BE2C (cell line): ENCODE measurements at regions not wholly inside any gene's neighbourhood (a gene's known extent, or its start where the extent isn't known, plus 50 kb on each side); places are given as distances from the start of the nearest gene placed in this dataset.
A peak's percentile ranks its signal among the peaks of the same experiment; 100 is the strongest.

Experiments
- DNase-seq: peaks from one replicate; pipeline ENCODE4 v3.0.0-alpha.2; 2020
- H3K27me3 ChIP-seq: fragments of 250-450 bp; sonication (Bioruptor Pico); 2 replicates; pipeline ENCODE4 v1.5.1; 2020; ENCODE audit warnings: mild to moderate bottlenecking
- H3K36me3 ChIP-seq: fragments of 250-450 bp; sonication (Bioruptor Pico); 2 replicates; pipeline ENCODE4 v1.5.1; 2020; ENCODE audit warnings: mild to moderate bottlenecking
- H3K4me1 ChIP-seq: fragments of 250-450 bp; sonication (Bioruptor Pico); 2 replicates; pipeline ENCODE4 v1.5.1; 2020
- H3K4me3 ChIP-seq: 2 replicates; pipeline ENCODE4 v1.5.1; 2011; ENCODE audit warnings: low read depth, low read length
- H3K9me3 ChIP-seq: fragments of 250-450 bp; sonication (Bioruptor Pico); 2 replicates; pipeline ENCODE4 v1.5.1; 2020
- TF ChIP-seq, protein P1 (sequence below): IDR thresholded peaks from 2 replicates; pipeline ENCODE4 v1.5.1; 2012; ENCODE audit warnings: mild to moderate bottlenecking, low read depth, low read length

GRCh38 chr15:70509731-70510143 is 253.6 kb downstream of the UACA start:
- no peaks in the 10 kb centered on the region for H3K36me3 ChIP-seq
- H3K4me3 ChIP-seq, result no peak overlapping the region
- TF ChIP-seq, protein P1, sequence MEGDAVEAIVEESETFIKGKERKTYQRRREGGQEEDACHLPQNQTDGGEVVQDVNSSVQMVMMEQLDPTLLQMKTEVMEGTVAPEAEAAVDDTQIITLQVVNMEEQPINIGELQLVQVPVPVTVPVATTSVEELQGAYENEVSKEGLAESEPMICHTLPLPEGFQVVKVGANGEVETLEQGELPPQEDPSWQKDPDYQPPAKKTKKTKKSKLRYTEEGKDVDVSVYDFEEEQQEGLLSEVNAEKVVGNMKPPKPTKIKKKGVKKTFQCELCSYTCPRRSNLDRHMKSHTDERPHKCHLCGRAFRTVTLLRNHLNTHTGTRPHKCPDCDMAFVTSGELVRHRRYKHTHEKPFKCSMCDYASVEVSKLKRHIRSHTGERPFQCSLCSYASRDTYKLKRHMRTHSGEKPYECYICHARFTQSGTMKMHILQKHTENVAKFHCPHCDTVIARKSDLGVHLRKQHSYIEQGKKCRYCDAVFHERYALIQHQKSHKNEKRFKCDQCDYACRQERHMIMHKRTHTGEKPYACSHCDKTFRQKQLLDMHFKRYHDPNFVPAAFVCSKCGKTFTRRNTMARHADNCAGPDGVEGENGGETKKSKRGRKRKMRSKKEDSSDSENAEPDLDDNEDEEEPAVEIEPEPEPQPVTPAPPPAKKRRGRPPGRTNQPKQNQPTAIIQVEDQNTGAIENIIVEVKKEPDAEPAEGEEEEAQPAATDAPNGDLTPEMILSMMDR, result no peak
- H3K4me1 ChIP-seq, result peaks cover 23% of the 10 kb centered on the region
- H3K9me3 ChIP-seq, result 0 out of 2 replicates have a peak, but pooled peaks cover 11% of the 10 kb centered on the region
- no peak for DNase-seq
- H3K27me3 ChIP-seq, result no peaks in the 10 kb centered on the region

GRCh38 chr15:70509282-70509662 is 254.1 kb downstream of the UACA start:
- H3K9me3 ChIP-seq, result 0 out of 2 replicates have a peak, but pooled peaks cover 11% of the 10 kb centered on the region
- no peaks in the 10 kb centered on the region for H3K27me3 ChIP-seq
- DNase-seq, result no peak
- TF ChIP-seq, protein P1, result no peak
- peaks cover 27% of the 10 kb centered on the region for H3K4me1 ChIP-seq
- H3K36me3 ChIP-seq, result no peaks in the 10 kb centered on the region
- no peak overlapping the region for H3K4me3 ChIP-seq

DNA sequence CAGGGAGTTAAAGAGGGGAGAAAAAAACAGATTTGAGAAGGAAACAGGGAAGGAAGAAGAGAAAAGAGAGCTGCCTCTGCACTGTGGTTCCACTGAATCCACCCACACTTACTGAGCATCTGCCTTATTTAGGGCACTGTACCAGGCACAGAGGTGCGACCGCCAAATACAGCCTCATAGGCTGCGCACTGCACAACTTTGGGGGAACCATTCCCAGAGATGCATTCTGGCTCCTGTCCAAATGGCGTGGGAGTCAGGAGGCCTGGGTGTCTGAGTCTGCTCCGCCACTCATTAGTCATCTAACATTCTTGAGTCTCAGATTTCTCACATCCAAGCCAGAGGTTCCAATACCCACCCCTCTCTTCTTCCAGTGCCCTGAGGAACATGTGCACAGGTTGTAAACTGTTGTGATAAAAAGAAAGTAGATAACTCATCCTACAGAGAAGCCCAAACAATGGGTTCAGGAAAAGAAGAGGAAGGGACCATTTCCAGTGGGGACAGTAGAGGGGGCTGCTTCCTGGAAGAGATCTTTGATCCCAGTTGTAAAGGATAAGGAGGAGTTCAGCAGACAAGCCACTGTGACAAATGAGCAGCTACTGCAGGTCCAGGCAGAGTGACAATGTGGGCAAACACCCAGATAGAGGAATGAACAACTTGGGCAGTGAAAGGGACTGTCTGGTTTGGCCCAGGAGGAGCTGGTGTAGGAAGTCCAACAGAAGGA is 254.6 kb downstream of the UACA start:
- Histone ChIP-seq H3K4me3 (no peak overlapping the region), H3K4me1 (peaks cover 27% of the 10 kb centered on the region)

GRCh38 chr15:70507772-70508371 is 255.5 kb downstream of the UACA start:
- no peak for DNase-seq
- Histone ChIP-seq H3K4me3 (no peak overlapping the region), H3K27me3 (no peaks in the 10 kb centered on the region), H3K36me3 (no peaks in the 10 kb centered on the region), H3K9me3 (0 out of 2 replicates have a peak, but pooled peaks cover 11% of the 10 kb centered on the region), H3K4me1 (peaks cover 25% of the 10 kb centered on the region)
- TF ChIP-seq, protein P1, result no peak

More for the DNA sequence above, 254.6 kb downstream of the UACA start:
- H3K9me3 ChIP-seq, result 0 out of 2 replicates have a peak, but pooled peaks cover 11% of the 10 kb centered on the region
- TF ChIP-seq, protein P1, result peak; percentile 19; the same call in 1 of the 2 replicates
- H3K27me3 ChIP-seq, result no peaks in the 10 kb centered on the region
- no peak for DNase-seq
- no peaks in the 10 kb centered on the region for H3K36me3 ChIP-seq

DNA sequence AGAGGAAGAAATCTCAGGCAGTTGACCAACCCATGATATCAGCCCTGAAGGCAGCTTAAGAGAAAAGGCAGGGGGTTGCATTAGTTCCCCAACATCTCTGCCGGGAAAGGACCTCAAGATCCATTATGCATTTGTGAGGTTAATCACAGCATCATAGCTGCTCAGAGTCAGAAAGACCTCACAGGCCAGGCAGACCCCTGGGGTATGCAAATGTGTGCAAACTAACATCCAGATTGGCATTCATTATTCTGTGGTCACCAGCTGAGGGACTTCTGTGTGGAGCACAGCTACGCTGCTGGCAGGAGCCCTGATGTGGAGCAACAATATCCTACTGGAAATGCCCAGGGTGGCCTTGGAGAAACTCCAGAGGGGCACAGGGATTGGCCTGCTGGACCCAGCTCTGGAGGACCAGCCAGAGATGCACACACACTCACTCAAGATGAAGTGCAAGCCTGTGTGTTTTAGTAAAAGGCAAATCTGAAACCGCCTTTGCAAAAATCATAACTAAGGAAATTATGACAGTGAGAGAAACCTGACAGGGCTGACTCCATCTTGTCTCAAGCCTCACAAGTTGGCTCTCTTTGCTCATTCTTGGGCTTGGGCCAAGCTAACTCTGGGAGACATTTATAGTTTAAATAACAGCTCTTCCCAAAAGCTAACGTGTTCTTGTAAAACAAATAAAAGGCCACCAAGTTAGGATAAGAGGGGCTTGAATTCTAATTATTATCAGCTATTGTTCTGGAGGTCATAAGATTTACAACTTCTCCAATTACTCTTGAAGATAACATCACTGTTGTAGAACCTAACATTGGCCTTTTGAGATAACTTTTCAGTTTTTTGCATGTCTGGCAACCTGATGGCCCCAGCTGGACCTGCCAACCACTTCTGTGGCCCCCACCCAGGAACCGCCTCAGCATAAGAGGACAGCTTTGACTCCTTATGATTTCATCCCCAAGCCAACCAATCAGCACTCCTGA is 257.1 kb downstream of the UACA start:
- peaks cover 25% of the 10 kb centered on the region for H3K4me1 ChIP-seq
- TF ChIP-seq, protein P1, result no peak
- no peak overlapping the region for H3K4me3 ChIP-seq
- H3K27me3 ChIP-seq, result no peaks in the 10 kb centered on the region
- H3K9me3 ChIP-seq, result 0 out of 2 replicates have a peak, but pooled peaks cover 11% of the 10 kb centered on the region
- H3K36me3 ChIP-seq, result no peaks in the 10 kb centered on the region
- no peak for DNase-seq
